ENCODE measurements at regions not wholly inside any gene's neighbourhood (a gene's known extent, or its start where the extent isn't known, plus 50 kb on each side); places are given as distances from the start of the nearest gene placed in this dataset.

DNA sequence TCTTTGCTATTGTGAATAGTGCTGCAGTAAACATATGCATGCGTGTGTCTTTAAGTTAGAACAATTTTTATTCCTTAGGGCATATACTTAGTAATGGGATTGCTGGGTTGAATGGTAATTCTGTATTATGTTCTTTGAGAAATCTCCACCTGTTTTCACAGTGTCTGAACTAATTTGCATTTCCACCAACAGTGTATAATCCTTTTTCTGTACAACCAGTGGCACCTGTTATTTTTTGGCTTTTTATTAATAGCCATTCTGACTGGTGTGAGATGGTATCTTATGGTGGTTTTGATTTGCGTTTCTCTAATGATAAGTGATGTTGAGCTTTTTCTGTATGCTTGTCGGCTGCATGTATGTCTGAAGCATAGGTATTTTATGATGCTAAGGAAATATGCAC is 820.8 kb upstream of the MAP3K7 start (continued):
- TF ChIP-seq, protein P1, sequence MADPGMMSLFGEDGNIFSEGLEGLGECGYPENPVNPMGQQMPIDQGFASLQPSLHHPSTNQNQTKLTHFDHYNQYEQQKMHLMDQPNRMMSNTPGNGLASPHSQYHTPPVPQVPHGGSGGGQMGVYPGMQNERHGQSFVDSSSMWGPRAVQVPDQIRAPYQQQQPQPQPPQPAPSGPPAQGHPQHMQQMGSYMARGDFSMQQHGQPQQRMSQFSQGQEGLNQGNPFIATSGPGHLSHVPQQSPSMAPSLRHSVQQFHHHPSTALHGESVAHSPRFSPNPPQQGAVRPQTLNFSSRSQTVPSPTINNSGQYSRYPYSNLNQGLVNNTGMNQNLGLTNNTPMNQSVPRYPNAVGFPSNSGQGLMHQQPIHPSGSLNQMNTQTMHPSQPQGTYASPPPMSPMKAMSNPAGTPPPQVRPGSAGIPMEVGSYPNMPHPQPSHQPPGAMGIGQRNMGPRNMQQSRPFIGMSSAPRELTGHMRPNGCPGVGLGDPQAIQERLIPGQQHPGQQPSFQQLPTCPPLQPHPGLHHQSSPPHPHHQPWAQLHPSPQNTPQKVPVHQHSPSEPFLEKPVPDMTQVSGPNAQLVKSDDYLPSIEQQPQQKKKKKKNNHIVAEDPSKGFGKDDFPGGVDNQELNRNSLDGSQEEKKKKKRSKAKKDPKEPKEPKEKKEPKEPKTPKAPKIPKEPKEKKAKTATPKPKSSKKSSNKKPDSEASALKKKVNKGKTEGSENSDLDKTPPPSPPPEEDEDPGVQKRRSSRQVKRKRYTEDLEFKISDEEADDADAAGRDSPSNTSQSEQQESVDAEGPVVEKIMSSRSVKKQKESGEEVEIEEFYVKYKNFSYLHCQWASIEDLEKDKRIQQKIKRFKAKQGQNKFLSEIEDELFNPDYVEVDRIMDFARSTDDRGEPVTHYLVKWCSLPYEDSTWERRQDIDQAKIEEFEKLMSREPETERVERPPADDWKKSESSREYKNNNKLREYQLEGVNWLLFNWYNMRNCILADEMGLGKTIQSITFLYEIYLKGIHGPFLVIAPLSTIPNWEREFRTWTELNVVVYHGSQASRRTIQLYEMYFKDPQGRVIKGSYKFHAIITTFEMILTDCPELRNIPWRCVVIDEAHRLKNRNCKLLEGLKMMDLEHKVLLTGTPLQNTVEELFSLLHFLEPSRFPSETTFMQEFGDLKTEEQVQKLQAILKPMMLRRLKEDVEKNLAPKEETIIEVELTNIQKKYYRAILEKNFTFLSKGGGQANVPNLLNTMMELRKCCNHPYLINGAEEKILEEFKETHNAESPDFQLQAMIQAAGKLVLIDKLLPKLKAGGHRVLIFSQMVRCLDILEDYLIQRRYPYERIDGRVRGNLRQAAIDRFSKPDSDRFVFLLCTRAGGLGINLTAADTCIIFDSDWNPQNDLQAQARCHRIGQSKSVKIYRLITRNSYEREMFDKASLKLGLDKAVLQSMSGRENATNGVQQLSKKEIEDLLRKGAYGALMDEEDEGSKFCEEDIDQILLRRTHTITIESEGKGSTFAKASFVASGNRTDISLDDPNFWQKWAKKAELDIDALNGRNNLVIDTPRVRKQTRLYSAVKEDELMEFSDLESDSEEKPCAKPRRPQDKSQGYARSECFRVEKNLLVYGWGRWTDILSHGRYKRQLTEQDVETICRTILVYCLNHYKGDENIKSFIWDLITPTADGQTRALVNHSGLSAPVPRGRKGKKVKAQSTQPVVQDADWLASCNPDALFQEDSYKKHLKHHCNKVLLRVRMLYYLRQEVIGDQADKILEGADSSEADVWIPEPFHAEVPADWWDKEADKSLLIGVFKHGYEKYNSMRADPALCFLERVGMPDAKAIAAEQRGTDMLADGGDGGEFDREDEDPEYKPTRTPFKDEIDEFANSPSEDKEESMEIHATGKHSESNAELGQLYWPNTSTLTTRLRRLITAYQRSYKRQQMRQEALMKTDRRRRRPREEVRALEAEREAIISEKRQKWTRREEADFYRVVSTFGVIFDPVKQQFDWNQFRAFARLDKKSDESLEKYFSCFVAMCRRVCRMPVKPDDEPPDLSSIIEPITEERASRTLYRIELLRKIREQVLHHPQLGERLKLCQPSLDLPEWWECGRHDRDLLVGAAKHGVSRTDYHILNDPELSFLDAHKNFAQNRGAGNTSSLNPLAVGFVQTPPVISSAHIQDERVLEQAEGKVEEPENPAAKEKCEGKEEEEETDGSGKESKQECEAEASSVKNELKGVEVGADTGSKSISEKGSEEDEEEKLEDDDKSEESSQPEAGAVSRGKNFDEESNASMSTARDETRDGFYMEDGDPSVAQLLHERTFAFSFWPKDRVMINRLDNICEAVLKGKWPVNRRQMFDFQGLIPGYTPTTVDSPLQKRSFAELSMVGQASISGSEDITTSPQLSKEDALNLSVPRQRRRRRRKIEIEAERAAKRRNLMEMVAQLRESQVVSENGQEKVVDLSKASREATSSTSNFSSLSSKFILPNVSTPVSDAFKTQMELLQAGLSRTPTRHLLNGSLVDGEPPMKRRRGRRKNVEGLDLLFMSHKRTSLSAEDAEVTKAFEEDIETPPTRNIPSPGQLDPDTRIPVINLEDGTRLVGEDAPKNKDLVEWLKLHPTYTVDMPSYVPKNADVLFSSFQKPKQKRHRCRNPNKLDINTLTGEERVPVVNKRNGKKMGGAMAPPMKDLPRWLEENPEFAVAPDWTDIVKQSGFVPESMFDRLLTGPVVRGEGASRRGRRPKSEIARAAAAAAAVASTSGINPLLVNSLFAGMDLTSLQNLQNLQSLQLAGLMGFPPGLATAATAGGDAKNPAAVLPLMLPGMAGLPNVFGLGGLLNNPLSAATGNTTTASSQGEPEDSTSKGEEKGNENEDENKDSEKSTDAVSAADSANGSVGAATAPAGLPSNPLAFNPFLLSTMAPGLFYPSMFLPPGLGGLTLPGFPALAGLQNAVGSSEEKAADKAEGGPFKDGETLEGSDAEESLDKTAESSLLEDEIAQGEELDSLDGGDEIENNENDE (IDR thresholded peaks at IDR 0.05; ENCODE audit: insufficient replicate concordance, low read length): no peak
- TF ChIP-seq NANOG (IDR thresholded peaks at IDR 0.05; ENCODE audit: insufficient read depth, low read depth, low read length, poor library complexity, severe bottlenecking) (no peak), RBBP5 (IDR thresholded peaks at IDR 0.05; ENCODE audit: borderline replicate concordance, low read depth, low read length) (no peak), CEBPB (IDR thresholded peaks at IDR 0.05; ENCODE audit: low read depth, low read length) (no peak), CBX8 (IDR thresholded peaks at IDR 0.05; ENCODE audit: borderline replicate concordance, low read depth, low read length) (no peak), BCL11A (IDR thresholded peaks at IDR 0.05; ENCODE audit: low read depth in 2 of 2, low read length in 2 of 2) (no peak), GTF2F1 (IDR thresholded peaks at IDR 0.05; ENCODE audit: borderline replicate concordance, low read depth, low read length) (no peak), RXRA (IDR thresholded peaks at IDR 0.05; ENCODE audit: insufficient read depth, low read depth, low read length) (no peak)

All from H1 (cell line).